D721Med (cell line): ENCODE measurements at regions not wholly inside any gene's neighbourhood (a gene's known extent, or its start where the extent isn't known, plus 50 kb on each side); places are given as distances from the start of the nearest gene placed in this dataset.
A peak's percentile ranks its signal among the peaks of the same experiment; 100 is the strongest.

Experiments
- DNase-seq: peaks from one replicate; pipeline ENCODE4 v3.0.0; 2011; ENCODE audit warnings: low spot score; ENCODE audit not compliant: insufficient read length
- FAIRE-seq: peaks from 2 replicates; lab custom pipeline; 2011; peaks lifted over from hg19 to GRCh38; lab: Jason Lieb, UNC
- TF ChIP-seq, protein P1 (sequence below): IDR thresholded peaks from 2 replicates; pipeline ENCODE4 v1.5.1; 2012; ENCODE audit warnings: mild to moderate bottlenecking, control low read depth; ENCODE audit not compliant: insufficient read depth; ENCODE audit errors: missing control alignments

DNA sequence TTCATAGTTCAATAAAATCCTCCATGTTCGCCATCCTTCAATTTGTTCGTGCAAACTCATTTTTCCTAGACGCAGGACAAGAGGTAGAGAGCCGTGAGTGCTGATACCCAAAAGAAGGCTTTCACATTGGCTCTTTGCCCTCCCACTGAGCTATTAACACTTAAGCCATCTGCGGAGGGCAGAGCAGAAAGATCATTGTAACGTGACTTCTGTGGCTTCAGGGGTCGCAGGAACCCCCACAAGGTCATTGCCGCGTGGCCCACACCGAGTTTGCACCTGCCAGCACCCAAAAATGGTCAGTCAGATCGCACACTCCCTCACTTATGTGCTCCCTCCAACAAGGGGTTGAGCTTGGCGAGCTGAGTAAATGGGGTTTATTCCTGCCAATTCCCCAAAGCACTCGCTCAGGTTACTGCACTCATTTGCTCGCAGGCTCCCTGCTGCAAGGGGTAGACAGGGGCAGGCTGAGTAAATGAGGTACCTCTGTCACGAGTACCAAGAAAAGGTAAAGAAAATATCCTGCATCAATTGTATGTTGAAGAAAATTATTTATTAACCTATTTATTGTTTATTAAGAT is 144.1 kb downstream of the PRR20E start:
- FAIRE-seq (no peak), DNase-seq (no peak)
- TF ChIP-seq, protein P1, sequence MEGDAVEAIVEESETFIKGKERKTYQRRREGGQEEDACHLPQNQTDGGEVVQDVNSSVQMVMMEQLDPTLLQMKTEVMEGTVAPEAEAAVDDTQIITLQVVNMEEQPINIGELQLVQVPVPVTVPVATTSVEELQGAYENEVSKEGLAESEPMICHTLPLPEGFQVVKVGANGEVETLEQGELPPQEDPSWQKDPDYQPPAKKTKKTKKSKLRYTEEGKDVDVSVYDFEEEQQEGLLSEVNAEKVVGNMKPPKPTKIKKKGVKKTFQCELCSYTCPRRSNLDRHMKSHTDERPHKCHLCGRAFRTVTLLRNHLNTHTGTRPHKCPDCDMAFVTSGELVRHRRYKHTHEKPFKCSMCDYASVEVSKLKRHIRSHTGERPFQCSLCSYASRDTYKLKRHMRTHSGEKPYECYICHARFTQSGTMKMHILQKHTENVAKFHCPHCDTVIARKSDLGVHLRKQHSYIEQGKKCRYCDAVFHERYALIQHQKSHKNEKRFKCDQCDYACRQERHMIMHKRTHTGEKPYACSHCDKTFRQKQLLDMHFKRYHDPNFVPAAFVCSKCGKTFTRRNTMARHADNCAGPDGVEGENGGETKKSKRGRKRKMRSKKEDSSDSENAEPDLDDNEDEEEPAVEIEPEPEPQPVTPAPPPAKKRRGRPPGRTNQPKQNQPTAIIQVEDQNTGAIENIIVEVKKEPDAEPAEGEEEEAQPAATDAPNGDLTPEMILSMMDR, result no peak

DNA sequence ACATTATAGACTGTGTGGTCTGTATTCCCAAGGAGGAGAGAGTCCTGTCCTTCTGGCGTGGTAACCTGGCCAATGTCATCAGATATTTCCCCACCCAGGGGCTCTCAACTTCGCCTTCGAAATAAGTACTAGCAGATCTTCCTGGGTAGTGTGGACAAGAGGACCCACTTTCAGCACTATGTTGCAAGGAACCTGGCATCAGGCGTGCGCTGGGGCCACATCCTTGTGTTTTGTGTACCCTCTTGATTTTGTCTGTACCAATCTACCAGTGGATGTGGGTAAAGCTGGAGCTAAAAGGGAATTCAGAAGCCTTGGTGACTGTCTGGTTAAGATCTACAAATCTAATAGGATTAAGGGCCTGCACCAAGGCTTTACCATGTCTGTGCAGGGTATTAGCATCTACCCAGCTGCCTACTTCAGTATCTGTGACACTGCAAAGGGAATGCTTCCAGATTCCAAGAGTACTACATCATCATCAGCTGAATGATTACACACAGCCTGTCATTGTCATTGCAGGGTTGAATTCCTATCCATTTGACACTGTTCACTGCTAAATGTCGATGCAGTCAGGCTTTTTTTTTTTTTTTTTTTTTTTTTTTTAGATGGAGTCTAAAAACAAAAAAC is 148.0 kb downstream of the PRR20E start:
- TF ChIP-seq, protein P1, result no peak
- FAIRE-seq, result peak; percentile 93
- DNase-seq, result no peak

DNA sequence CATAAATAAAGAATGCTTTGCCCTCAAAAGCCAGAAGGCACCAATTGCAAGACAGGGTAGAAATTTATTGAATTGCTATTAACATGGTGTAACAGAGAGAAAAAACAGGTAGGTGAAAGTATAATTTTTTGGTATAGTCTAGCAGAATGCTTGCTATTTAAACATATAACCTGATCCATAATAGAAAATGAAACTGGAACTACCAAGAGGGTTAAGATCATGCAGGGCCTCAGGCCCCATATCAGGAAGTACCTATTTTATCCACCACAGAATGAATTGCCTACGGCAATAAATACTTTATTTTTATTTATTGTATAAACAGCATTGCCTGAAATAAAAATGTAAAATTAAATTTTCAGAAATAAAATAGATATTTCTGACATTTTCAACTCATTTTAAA is 159.5 kb downstream of the PRR20E start:
- DNase-seq (no peak), FAIRE-seq (no peak)
- TF ChIP-seq, protein P1, result no peak

DNA sequence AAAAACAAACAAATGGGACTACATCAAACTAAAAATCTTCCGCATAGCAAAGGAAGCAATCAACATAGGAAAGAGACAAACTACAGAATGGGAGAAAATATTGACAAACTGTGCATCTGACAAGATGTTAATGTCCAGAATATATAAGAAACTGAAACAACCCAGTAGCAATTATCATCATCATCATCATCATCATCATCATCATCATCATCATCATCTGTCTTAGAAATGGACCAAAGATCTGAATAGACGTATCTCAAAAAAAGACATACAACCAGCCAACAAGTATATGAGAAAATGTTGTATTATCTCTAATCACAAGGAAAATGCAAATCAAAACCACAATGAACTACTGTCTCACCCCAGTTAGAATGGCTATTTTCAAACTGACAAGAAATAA is 173.9 kb downstream of the PRR20E start:
- FAIRE-seq, result no peak
- TF ChIP-seq, protein P1, result no peak

DNA sequence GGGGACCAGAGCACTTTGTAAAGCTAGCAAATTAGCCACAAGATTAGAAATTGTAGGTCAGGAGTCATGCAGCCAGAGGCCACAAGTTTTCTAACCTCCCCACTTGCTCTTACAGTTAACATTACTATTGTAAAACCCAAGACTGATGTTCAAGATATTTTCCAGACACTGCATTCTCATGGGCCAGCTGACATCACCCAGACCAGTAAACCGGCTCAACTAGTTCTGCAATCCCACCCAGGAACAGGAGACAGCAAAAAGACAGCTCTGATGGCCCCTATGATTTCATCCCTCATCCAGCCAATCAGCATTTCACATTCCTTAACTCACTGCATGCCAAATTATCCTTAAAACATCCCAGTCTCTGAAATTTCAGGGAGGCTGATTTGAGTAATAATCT is 178.5 kb downstream of the PRR20E start:
- DNase-seq, result no peak
- TF ChIP-seq, protein P1, result no peak

More for the DNA sequence above, 173.9 kb downstream of the PRR20E start:
- DNase-seq, result no peak

DNA sequence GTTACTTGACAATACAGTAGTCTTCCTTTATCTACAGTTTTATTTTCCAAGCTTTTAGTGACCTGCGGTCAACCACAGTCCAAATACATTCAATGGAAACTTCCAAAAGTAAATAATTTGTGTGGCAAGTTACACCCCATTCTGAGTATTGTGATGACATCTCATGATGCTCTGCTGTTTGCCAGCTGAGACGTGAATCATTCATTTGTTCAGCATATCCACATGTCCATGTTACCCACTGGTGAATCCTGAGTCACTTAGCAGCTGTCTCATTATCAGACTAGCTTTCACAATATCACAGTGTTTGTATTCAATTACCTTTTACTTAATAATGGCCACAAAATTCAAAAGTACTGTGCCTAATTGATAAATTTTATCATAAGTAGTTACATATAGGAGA is 179.8 kb downstream of the PRR20E start:
- TF ChIP-seq, protein P1, result no peak
- FAIRE-seq (no peak), DNase-seq (no peak)

More for the DNA sequence above, 178.5 kb downstream of the PRR20E start:
- FAIRE-seq, result no peak

DNA sequence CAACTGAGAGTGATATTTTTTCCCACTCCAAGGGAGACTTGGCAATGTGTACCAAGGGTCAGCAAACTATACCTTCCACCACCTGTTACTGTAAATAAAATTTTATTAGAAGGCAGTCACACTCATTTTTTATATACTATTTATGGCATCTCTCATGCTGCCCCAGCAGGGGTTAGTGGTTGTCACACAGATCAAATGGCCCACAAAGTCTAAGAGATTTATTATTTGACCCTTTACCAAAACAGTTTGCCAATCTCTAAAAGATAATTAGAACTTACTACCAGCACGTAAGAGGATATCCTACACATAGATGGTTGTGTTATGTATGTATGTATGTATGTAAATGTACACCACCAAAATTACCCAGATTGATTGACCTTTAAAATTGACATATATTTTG is 185.1 kb downstream of the PRR20E start:
- no peak for DNase-seq
- TF ChIP-seq, protein P1, result no peak
- no peak for FAIRE-seq
